ENCODE measurements at regions not wholly inside any gene's neighbourhood (a gene's known extent, or its start where the extent isn't known, plus 50 kb on each side); places are given as distances from the start of the nearest gene placed in this dataset.

DNA sequence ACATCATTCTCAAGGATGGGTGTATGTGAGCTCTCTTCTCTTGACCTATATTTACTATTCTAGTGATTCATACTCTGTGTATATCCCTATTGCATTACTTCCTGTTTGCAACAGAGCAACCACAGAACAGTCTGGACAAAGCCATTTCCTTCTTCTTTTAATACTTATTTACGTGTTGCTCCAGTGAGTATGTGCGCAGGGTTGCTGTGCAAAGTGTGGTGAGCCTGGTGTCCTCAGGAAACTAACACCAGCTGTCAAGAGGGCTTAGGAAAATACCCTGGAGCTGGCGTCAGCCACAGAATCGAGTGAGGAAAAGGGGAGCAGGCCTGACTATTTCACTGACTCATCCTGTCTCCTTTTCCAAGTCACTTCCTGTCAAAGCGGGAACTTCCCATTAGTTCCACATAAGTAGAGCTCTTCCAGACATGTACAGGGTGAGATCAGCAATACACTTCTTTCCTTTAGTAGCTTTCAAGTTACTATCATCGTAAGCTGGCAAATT lies 214.1 kb upstream of the COPS8 start:
- no peak for TF ChIP-seq ZFX (IDR thresholded peaks at IDR 0.05; ENCODE audit: borderline replicate concordance)
- TF ChIP-seq, protein P1, sequence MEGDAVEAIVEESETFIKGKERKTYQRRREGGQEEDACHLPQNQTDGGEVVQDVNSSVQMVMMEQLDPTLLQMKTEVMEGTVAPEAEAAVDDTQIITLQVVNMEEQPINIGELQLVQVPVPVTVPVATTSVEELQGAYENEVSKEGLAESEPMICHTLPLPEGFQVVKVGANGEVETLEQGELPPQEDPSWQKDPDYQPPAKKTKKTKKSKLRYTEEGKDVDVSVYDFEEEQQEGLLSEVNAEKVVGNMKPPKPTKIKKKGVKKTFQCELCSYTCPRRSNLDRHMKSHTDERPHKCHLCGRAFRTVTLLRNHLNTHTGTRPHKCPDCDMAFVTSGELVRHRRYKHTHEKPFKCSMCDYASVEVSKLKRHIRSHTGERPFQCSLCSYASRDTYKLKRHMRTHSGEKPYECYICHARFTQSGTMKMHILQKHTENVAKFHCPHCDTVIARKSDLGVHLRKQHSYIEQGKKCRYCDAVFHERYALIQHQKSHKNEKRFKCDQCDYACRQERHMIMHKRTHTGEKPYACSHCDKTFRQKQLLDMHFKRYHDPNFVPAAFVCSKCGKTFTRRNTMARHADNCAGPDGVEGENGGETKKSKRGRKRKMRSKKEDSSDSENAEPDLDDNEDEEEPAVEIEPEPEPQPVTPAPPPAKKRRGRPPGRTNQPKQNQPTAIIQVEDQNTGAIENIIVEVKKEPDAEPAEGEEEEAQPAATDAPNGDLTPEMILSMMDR (IDR thresholded peaks at IDR 0.05), result no peak
- H3K27ac ChIP-seq, result no peak overlapping the region

DNA sequence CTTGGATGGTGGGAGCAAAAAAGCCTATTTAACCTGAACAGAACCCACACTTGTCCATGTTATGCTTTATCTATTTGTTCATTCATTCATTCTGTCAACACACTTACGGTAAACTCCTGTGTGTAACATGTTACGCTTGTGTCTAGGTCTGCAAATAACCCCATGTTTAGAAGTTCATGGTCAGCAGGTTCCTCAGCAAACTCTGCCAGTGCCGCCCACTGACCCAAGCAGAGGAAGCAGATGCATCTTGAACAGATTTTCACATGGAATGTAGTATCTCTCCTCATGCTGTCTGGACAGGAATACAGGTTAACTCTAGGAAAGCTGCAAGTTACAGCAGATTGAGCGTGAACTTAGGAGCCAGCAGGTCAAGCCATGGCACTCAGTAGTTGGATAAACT lies 213.7 kb upstream of the COPS8 start:
- H3K27ac ChIP-seq, result no peak overlapping the region
- TF ChIP-seq, protein P1 (IDR thresholded peaks at IDR 0.05), result no peak
- TF ChIP-seq ZFX (IDR thresholded peaks at IDR 0.05; ENCODE audit: borderline replicate concordance), result no peak

DNA sequence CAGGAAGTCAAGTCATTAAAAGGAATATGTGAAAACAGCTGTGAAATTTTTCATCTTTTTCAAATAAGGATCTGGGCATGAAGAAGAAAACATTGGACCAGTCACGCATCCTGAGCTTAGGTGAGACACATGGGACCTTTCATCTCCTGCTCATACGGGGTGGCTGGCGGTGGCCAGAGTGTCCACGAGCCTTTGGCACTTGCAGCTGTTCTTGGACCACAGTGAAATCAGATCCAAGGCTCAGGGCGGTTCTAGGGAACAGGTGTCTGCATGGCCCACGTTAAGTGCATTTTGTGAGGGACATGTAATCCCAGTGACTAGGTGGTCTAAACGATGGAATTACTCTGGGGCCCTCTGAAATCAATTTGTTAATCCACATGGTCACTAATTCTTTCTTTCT lies 212.7 kb upstream of the COPS8 start:
- no peak for TF ChIP-seq ZFX (IDR thresholded peaks at IDR 0.05; ENCODE audit: borderline replicate concordance)
- H3K27ac ChIP-seq, result no peak overlapping the region

DNA sequence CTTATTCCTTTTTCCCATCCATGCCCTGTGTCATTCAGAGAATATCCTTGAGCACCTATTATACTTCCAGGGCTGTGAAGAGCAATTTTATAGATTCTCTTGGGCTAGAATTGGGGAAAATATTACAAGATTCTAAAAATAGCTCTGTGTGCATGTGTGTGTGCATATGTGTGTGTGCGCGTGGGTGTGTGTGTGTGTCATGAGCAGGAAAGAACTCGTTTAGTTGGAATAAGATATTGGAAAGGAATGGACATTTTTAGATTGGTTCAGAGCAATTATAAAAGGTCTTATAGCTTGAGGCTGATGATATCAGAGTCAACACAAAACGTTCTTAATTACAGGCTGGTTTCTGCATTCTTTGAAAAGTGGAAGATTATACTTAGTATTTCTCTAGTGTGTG lies 212.1 kb upstream of the COPS8 start:
- TF ChIP-seq, protein P1 (IDR thresholded peaks at IDR 0.05), result no peak
- no peak for TF ChIP-seq ZFX (IDR thresholded peaks at IDR 0.05; ENCODE audit: borderline replicate concordance)
- H3K27ac ChIP-seq, result no peak overlapping the region

DNA sequence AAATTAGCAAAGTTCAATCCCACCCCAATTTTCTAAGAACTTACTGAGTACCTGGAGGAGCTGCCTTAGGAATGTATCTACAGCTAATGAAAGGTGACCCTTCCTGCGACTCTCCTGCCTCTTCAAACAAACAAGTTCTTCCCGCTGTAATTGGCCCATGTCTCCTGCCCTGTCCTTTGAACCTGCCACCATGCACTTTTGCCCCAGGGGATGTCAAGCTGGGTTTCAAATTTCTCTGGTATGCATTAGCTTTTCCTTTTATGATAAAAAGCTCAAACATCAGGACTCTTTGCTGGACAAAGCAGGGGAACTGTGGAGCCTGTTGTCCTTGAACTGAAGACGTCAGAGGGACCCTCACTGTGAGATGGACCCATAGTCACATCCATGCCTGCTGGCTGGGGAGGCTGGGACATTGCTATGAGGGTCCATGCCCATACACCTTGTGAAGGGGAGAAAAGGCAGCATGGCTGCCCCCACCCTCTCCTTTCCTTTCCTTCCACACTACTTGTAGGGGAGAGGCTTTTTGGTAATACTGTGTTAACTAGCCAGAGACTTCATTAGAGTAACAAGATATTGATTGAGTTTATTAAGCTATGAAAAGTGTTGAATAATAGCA lies 210.7 kb upstream of the COPS8 start:
- no peak overlapping the region for H3K27ac ChIP-seq
- TF ChIP-seq, protein P1 (IDR thresholded peaks at IDR 0.05), result no peak
- TF ChIP-seq ZFX (IDR thresholded peaks at IDR 0.05; ENCODE audit: borderline replicate concordance), result no peak

DNA sequence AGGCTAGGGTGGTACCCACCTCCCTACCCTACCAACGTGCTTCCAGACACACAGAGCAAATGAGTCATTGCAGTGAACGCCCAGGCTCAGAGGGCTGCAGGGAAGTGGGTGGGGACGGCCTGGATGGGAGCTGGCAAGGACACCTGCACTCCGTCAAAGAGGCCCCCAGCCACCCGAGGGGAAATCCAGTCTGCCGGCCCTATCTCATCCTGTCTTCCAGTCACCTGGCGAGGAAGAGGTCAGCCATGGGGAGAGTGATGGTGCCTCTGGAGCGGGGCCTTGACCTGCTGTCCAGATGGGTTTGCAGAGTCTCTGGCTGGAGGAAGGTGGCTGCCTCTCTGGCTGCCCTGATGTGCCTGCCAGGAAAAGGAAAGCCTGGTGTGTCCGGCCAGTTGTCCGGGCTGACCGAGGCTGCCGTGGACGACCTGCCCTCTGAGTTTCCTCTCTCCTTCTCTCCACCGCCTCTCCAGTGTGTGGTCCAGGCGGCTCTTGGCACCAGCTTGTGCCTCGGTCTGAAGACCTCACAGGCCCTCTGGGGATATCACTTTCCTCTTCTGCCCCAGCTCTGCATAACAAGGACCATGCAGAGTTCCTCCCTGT lies 209.7 kb upstream of the COPS8 start:
- TF ChIP-seq ZFX (IDR thresholded peaks at IDR 0.05; ENCODE audit: borderline replicate concordance), result no peak
- TF ChIP-seq, protein P1 (IDR thresholded peaks at IDR 0.05), result no peak

DNA sequence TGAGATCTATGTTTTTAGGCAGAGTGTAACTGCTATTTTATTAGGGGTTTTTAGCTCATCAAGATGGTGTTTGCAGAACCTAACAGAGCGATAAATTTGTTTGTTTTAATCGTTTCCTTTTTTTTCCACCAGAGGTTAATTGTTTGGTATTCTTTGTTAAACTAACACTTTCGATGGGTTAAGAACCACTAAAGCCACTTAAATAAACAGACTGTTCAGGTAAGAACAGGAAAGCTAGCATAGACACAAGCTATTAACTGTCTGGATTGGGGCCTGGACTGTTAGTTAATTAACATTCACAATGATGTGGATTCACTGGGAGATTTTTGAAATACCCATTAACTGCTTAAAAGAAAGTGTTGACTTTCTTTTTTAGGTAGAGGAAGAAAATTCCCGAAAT lies 209.0 kb upstream of the COPS8 start:
- no peak for TF ChIP-seq ZFX (IDR thresholded peaks at IDR 0.05; ENCODE audit: borderline replicate concordance)
- TF ChIP-seq, protein P1 (IDR thresholded peaks at IDR 0.05), result no peak
- no peak overlapping the region for H3K27ac ChIP-seq

More for the DNA sequence above, 209.7 kb upstream of the COPS8 start:
- no peak overlapping the region for H3K27ac ChIP-seq

All from 22Rv1 (cell line).